ENCODE measurements at regions not wholly inside any gene's neighbourhood (a gene's known extent, or its start where the extent isn't known, plus 50 kb on each side); places are given as distances from the start of the nearest gene placed in this dataset.

- TF ChIP-seq CTCF (conservative IDR thresholded peaks at IDR 0.05; ENCODE audit: low read depth, low read length) = no peak
- no peak overlapping the region for H3K27ac ChIP-seq
- no peak overlapping the region for H3K9ac ChIP-seq
- no peaks in the 10 kb centered on the region for H3K79me2 ChIP-seq (ENCODE audit: insufficient read depth, low read depth)
- no peaks in the 10 kb centered on the region for H3K27me3 ChIP-seq (ENCODE audit: insufficient read depth, low read depth)
- no peaks in the 10 kb centered on the region for H3K36me3 ChIP-seq (ENCODE audit: insufficient read depth)
- no peaks in the 10 kb centered on the region for H4K20me1 ChIP-seq (ENCODE audit: insufficient read depth)
- no peaks in the 10 kb centered on the region for H3K4me1 ChIP-seq (ENCODE audit: low read depth, poor library complexity, severe bottlenecking)
- no peak overlapping the region for H3K4me3 ChIP-seq (IDR thresholded peaks at IDR 0.05; ENCODE audit: insufficient read depth, low read depth, low read length)
- H2AFZ ChIP-seq (ENCODE audit: low read depth) = no peak overlapping the region
- no peak overlapping the region for H3K4me2 ChIP-seq
These were observed 105.5 kb upstream of the TNC start for GRCh38 chr9:115223471-115223870.

GRCh38 chr9:115225459-115226116 is 107.6 kb upstream of the TNC start:
- H3K9ac ChIP-seq = no peak overlapping the region
- no peaks in the 10 kb centered on the region for H3K27me3 ChIP-seq (ENCODE audit: insufficient read depth, low read depth)
- no peak overlapping the region for H3K27ac ChIP-seq
- TF ChIP-seq CTCF (conservative IDR thresholded peaks at IDR 0.05; ENCODE audit: low read depth, low read length) = no peak
- H3K4me3 ChIP-seq (IDR thresholded peaks at IDR 0.05; ENCODE audit: insufficient read depth, low read depth, low read length) = no peak overlapping the region
- H3K4me2 ChIP-seq = no peak overlapping the region
- no peaks in the 10 kb centered on the region for H3K36me3 ChIP-seq (ENCODE audit: insufficient read depth)
- no peaks in the 10 kb centered on the region for H3K79me2 ChIP-seq (ENCODE audit: insufficient read depth, low read depth)
- H2AFZ ChIP-seq (ENCODE audit: low read depth) = no peak overlapping the region
- H3K4me1 ChIP-seq (ENCODE audit: low read depth, poor library complexity, severe bottlenecking) = no peaks in the 10 kb centered on the region
- H4K20me1 ChIP-seq (ENCODE audit: insufficient read depth) = no peaks in the 10 kb centered on the region

- no peaks in the 10 kb centered on the region for H4K20me1 ChIP-seq (ENCODE audit: insufficient read depth)
- TF ChIP-seq CTCF (conservative IDR thresholded peaks at IDR 0.05; ENCODE audit: low read depth, low read length) = no peak
- no peak overlapping the region for H3K4me3 ChIP-seq (IDR thresholded peaks at IDR 0.05; ENCODE audit: insufficient read depth, low read depth, low read length)
- no peak overlapping the region for H2AFZ ChIP-seq (ENCODE audit: low read depth)
- H3K27me3 ChIP-seq (ENCODE audit: insufficient read depth, low read depth) = no peaks in the 10 kb centered on the region
- no peak overlapping the region for H3K4me2 ChIP-seq
- H3K79me2 ChIP-seq (ENCODE audit: insufficient read depth, low read depth) = no peaks in the 10 kb centered on the region
- no peak overlapping the region for H3K9ac ChIP-seq
- H3K4me1 ChIP-seq (ENCODE audit: low read depth, poor library complexity, severe bottlenecking) = no peaks in the 10 kb centered on the region
- no peaks in the 10 kb centered on the region for H3K36me3 ChIP-seq (ENCODE audit: insufficient read depth)
- no peak overlapping the region for H3K27ac ChIP-seq
These were observed 108.2 kb upstream of the TNC start for GRCh38 chr9:115226152-115226551.

GRCh38 chr9:115229496-115229895 is 111.5 kb upstream of the TNC start:
- no peak overlapping the region for H3K9ac ChIP-seq
- H2AFZ ChIP-seq (ENCODE audit: low read depth) = no peak overlapping the region
- H4K20me1 ChIP-seq (ENCODE audit: insufficient read depth) = no peaks in the 10 kb centered on the region
- no peaks in the 10 kb centered on the region for H3K27me3 ChIP-seq (ENCODE audit: insufficient read depth, low read depth)
- no peaks in the 10 kb centered on the region for H3K36me3 ChIP-seq (ENCODE audit: insufficient read depth)
- H3K4me3 ChIP-seq (IDR thresholded peaks at IDR 0.05; ENCODE audit: insufficient read depth, low read depth, low read length) = no peak overlapping the region
- TF ChIP-seq CTCF (conservative IDR thresholded peaks at IDR 0.05; ENCODE audit: low read depth, low read length) = no peak
- H3K79me2 ChIP-seq (ENCODE audit: insufficient read depth, low read depth) = no peaks in the 10 kb centered on the region
- H3K27ac ChIP-seq = no peak overlapping the region
- no peaks in the 10 kb centered on the region for H3K4me1 ChIP-seq (ENCODE audit: low read depth, poor library complexity, severe bottlenecking)
- H3K4me2 ChIP-seq = no peak overlapping the region
